GM19023 (cell line): ENCODE measurements at regions not wholly inside any gene's neighbourhood (a gene's known extent, or its start where the extent isn't known, plus 50 kb on each side); places are given as distances from the start of the nearest gene placed in this dataset.

Experiments
- ATAC-seq: cut with Tn5 transposase; IDR thresholded peaks from one replicate; pipeline ENCODE4 v1.9.1; 2021; ENCODE audit warnings: mild to moderate bottlenecking, moderate library complexity; ENCODE audit not compliant: unreplicated experiment

DNA sequence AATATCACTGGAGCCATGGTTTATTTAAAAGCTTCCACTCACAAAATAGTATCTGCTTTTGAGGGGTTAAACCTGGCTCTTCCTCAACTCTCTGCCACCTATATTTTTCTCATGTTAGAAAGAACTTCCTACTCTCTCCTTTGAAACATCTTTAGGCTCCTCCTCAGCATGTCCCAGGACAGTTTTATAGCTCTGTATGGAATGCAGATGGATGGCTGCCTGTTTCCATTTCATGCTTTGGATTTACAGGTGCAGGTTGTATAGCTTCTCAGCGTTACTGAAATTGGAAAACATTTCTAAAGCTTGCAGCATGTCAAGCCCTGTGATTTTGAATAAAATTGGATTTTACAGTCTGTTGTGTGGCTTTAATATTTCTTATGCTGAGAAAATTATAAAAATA, 314.0 kb downstream of the NDFIP2 start:
- ATAC-seq, result no peak

DNA sequence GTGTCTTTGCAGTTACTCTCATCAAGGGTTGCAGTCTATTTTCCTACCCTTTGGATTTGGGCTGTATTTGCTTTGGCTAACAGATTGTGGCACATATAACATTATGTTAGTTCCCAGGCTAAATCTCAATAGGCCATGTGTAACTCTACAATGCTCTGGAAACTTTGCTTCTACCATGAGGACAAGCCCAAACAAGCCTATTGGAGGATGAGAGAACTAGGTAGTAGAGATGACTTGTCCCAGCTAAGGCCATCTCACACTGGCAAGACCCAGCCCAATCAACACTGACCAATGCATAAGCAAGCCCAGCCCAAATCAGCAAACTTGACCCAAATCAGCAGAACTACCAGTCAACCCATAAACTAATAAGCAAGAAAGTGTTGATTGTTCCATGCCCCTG, 311.8 kb downstream of the NDFIP2 start:
- ATAC-seq, result no peak

DNA sequence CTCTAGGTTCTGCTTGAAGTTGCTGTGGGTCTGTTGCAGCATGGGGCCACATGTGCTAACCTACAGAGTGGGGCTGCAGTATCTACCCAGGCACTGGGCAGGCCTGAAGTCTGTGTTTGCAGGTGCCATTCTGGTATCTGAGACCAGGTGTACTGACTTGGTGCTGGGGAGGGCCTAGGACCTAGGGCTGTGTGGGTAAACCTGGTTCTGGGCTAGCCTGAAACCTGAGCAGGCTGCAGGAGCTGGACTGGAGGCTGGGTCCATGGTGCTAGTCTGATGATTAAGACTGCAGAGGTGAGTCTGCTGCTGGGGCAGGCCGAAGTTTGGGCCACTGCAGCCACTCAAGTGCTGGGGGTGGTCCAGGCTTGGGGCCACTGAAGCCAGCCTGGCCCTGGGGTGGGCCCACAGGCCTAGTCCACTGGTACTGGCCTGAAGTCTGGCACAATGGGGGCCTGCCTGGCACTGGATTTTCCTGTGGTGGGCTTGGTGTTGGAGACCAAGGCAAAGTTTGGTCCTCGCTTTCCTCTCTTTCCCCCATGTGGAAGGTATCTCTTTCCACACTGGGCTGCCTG, 310.6 kb downstream of the NDFIP2 start:
- no peak for ATAC-seq

DNA sequence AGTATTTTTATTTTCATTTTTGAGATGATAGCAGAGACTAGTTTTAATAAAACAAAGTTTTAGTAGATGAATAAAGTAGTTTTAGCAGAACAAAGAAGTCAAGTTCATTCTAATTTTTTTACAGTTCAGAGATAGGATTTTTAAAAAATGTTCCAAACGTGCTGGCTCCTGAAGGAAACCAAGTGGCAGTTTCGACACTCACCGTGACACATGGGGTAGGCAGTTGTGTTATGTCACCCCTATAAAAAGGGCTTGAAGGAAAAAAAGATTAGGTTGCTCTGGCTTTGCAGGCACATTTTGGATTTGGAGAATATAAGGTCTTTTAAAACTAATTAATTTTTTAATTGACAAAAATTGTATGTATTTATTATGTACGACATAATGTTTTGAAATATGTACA, 305.2 kb downstream of the NDFIP2 start:
- ATAC-seq, result no peak

DNA sequence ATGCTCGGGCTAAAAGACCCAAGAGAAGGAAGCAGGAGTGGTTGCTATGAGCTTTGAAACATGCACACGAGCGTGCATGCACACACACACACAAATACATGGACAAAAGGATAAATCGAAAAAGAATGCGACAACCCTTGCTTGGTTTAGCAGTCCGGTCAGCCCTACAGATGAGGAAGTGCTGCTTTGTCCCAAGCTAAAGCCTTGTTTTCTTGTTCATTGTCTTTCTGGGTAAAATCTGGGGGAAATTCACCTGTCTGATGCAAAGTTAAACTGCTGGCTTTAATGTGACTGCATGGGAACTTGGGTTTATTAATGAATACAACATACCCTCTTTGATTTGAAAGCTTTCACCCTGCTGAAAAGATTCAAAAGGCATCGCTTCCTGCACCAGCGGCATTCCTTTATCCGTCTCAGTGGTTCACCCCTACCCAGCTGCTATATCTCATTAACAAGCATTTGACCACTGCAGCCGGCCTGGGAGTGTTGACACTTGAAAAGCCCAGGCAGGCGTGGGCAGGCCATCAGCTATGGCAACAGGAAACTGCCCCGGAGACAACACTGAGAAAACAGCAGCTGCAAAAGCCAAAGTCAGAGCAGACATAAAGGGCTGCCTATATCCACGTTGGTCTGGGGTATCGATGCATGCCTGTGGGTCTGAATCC, 301.7 kb downstream of the NDFIP2 start:
- no peak for ATAC-seq

DNA sequence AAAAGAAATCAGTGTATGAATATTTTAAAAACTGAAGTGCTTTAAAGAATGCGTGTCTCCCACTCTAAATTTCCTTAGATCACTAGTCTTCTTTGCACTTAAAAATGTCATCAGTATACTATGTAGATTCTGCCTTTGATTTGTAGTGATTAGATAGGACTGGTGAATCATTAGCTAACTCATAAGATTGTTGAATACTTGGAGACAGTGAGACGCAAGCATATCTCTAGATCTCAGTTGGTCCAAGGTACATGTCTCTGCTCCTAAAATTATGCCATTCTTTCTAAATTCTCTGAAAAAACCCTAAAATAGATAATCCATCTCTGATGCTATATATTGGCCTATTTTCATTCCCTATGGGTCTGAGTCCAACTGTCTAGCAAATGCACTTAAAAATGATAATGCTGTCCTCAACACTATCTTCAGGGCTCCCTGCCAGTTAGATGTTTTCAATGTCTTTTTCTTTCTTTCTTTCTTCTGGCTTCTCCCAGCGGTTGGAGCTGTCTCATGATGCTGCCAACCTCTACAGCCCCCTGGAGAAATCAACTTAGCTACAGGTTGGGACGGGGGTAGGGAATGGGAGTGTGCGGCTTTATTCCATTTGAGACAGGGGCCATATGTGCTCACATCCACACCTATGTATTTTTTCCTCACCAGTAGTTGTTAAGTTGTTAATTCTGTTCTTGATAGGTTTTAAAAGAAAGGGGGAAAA, 301.0 kb downstream of the NDFIP2 start:
- no peak for ATAC-seq

DNA sequence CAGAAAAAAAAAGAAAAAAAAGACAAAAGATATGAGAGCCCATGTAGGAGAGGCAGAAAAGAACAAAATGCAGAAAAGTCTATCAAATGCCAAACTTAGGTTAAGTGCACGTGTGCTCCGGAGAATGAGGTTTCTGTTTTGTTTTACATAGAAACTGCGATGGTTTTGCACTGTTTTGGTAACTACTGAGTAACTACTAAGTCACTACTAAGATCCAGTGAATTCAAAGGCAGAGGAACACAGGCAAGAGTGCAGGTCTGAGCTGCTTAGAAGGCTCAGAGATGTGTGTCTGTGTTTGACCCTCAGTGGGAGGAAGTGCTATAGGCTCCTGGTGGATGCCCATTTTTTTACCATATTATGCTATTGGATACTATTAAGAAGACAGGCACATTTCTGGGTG, 299.3 kb downstream of the NDFIP2 start:
- no peak for ATAC-seq

DNA sequence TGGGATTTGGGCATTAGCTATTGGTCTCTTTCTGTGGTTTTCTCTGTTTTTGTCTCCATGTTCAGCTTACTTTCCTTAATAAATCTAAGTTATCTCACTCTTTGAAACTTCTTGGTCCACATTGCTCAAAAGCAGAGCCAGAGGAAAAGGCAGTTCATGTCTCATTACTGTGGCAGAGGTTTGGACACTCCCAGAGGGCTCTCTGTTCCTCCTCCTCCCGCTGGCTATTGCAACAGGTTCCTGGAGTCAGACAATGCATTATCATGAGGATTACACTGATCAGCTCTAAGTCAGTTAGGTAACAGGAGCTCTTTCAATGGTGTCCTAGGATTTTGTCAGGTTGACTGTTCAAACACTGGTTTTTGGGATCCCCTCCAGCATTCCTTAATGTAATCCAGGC, 298.8 kb downstream of the NDFIP2 start:
- no peak for ATAC-seq

DNA sequence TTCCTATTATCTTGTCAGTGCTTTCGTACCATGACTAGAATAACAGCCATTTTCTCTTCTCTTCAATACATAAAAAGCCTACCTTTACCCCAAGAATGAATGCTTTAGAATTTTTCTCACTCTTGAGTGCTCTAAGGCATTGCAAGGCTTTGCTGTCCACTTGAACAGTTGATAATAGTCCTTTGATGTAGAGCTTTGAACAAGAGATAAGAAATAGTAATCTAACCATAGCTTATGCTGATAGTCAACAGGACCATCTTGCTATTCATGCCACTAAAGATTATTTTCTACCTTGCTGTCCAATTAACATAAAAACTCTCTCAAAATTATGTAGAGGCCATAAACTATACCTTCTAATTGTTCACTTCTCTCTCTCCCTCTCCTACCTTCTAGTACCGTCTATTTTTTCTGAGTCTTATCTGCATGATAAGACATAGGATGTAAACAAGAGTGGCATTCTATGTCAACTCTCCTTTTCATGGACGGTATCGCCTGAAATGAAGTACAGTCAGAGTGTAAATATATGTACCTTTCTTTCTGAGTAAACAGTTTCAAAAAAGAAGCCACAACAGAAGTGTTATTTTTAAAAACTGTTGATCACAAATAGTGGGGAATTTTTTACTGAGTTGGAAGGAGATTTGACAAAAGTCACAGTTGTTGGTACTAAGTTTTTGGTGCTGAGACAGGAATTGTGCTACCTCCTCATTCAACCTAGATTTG, 297.9 kb downstream of the NDFIP2 start:
- no peak for ATAC-seq

DNA sequence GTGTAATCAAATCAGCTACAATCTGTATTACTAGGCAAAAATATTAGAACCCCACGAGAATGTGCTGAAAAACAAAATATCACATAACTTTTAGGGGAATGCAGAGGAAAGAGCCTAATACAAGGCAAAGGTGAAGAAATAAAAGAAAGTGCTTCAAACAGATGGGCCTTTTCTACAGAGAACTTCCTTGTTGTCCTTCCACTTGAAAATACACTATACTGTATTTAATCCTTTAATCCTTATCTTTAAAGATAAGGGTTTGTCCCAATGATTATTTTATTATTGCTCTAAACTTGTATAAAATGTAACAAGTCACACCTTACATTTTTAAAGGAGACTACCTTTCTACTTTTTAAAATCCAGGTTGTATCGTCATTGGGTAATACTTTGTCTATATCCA, 296.5 kb downstream of the NDFIP2 start:
- no peak for ATAC-seq

DNA sequence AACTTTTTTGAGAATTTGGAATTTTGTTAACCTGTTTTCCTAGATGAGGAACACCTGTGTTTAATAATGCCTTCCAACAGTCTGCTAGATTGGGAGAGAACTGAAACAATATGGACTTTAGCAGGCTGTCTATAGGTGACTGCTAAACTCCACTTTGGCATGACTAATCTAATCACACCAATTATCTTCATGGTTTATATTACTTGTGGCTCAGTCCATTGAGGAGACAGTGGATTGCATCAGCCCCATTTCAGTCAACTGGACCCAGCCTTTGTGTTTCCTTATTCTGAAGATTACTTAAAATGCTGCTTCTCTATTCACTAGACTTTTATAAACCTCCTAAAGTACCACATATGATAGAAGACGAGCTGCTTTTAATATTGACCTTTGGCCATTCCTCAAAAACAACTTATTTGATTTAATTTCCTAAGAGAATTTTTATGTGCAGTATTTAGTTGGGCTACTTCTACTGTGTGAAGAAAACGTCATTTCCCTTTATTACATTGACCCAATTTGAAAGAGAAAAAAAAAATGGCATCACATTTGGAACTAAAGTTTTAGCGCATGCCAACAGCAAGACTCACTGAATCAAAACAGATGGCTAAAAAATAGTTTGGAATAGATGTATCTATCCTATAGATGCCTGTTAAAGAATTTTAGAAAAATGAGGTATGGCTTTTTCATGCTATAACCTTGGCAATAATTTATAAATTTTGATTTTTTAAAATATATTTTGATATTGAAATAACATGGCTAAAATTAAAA, 295.8 kb downstream of the NDFIP2 start:
- no peak for ATAC-seq

DNA sequence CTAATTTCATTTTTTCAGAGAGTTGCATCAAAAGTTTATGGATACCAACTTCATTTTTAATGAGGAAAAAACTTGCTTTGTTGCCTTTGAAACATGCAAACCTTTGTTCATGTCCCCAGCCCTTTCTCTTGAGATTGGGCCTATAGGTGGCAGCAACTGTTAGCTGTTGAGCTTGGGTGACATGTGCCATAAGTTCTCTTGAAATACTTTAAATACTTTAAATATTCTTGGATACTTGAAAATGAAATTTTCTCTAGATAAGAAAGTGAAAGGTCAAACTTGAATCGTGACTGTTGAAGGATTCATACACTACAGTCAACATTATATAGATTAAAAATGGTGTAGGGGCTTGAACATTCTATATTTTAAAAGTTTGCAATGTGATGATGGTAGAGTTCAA, 294.9 kb downstream of the NDFIP2 start:
- ATAC-seq, result no peak

DNA sequence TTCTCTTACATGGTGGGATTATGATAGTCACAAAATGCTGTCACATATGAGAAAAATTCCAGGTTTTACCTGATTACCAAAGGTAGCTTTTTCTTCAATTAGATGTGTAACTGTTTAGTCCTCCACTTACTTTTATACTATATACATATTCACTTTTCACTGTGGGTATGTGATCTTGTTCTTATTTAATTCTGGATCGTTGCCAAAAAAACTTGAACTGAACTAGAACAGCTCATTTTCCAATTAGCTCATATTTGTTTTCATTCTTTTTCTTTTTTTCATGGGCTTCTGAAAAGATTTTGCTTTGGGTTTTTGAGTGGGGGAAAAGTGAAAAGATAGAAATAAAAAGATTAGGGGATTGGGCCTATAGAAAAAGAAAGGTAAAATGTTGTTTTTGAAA, 291.9 kb downstream of the NDFIP2 start:
- no peak for ATAC-seq

DNA sequence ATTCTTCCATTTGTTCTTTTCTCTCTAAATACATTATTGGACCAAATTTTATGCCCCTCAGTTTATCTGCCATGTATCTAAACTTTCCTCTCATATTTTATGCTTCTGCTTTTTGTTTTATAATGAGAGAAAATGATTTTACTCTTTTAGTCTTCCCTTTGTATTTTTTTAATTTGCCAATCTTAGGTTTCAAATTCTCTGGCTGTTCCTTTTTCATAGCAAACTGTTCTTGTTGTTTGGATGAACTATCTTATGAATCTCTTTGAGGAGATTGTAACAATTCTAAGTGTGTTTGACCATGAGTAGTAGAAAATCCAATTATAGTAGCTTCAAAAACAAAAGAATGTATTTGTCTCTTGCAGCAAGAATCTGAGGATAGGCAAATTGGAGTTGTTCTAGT, 290.5 kb downstream of the NDFIP2 start:
- ATAC-seq, result no peak

DNA sequence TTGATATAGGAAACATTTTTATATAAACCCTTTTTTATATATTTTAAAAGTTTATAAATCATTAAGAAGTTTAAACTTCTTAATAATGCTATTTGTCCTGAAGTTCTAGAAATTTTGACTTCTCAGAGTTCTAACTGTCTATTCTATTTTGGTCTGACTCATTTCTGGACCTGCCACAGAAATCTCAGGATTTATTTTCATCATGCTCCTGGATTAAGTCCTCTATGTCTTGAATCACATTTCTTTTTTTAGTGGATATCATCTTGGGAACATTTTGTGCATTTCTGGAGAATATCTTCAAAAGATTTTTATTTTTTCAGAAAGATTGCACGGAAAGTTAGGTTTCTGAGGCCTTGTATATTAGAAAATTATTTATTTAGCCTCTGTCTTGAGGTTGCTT, 289.1 kb downstream of the NDFIP2 start:
- ATAC-seq, result no peak

DNA sequence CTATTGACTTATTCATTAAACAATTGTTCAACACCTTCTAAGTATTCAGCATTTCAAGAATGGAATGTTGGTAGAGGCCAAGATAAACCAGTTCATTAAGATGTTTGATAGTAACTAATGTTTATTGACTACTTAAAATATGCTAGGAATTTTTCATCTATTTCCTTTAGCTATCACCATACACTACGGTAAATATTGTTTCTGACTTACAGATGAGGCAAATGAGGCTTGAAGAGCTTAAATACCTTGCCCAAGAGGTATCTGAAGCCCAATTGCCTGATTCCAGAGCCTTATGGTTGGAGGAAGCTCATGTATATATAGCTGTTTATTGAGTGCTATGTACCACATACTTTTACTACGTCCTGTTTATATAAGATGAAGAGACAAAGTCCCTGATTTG, 286.2 kb downstream of the NDFIP2 start:
- ATAC-seq, result no peak

DNA sequence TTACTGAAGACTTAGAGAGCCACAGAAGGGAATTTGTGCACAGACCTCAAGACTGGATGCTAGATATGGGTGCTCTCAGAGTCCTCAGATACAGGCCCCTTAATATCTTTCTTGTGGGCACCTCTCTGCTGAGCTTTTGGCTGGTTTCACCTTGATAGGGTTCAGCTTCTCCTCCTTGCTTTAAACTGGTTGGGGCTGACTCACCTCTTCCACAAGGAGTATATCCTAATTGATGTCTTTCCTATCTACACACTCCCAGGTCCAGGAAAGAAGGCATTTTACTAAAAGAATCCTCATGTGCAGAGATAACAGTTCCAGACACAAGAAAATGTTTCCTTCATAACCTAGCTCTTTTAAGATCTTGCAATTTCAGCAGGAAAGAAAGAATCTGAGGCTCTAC, 284.4 kb downstream of the NDFIP2 start:
- ATAC-seq, result no peak

DNA sequence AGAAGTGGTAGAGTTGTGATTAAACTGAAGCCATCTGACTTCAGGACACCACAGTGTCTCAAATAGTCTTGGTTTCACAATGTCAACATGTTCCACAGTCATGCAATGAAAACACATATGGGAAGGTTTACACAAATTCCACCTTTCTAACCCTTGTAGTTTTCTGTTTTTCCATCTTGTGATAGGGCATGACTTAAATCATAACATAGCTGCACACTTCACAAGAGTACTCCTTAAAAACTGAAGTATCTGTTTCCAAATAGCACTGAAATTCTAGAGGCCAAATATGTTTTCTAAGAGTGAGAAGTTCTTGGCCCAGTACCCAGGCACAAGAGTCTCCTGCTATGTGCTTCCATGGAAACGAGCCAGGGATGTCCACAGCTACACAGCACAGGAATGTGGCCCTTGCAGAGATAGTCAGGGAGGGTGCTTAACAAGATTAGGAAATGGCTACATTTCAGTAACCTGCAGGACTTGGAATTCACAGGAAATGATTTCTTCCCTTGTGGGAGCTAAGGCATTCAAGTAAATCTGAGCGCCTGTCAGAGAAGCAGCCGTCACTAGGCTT, 269.1 kb downstream of the NDFIP2 start:
- ATAC-seq, result no peak

DNA sequence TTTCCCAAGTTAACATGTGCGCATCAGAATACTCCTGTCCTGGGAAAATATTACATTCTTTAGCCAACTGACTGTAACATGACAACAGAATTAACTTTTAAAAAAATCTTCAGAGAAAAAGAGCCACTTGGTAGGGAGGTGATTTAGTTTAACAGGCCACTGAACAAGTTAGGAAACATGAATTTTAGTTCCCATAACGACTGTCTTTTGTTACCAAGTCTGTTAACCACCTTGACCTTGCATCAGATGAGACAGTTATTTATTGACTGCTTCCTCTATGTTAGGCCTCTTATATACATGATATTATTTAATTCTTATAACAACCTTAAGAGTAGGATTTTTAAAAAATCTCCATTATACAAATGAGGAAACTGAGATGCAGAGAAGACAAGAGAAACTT, 268.6 kb downstream of the NDFIP2 start:
- no peak for ATAC-seq

DNA sequence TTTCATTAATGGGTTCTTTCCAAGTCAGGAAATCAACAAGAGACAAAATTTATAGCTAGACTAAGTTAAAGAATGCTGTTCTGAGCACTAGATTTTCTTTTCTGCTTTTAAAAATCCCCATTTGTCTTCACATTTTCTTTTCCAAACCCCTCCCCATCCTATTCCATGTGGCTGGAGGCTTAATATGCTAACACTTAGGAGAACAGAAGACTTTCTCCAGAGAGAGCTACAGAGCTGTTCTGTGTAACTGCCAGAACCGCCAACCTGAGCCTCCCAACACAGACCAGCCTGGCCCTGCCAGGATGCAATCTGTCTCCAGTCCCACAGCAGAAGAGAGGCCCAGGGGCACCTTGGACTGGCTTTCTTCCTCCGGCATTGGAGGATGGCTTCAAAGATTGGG, 264.1 kb downstream of the NDFIP2 start:
- no peak for ATAC-seq

DNA sequence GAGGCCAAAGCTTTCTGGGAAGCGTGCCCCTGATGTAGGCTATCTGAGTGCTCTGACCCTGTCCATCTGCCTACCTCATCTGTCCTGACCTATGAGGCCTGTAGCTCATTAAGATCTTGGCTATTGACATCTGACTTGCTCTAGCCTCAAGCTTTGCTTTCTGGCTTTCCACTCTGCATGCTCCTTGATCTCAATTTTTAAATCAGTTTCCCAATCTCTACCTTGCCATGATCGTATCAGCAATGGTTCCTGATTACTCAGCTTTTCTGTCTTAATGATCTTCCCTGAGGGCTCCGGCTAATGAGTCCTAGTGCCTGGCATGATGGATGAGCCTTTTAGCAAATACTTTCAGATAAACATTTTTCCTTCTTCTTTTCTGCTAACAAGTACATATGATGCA, 262.0 kb downstream of the NDFIP2 start:
- ATAC-seq, result no peak
